Fibroblast of the aortic adventitia (primary cell): ENCODE measurements at regions not wholly inside any gene's neighbourhood (a gene's known extent, or its start where the extent isn't known, plus 50 kb on each side); places are given as distances from the start of the nearest gene placed in this dataset.

Experiments used
- DNase-seq: peaks from one replicate; pipeline ENCODE4 v3.0.0-alpha.2; 2010; ENCODE audit warnings: low read depth
- H3K4me3 ChIP-seq: 2 replicates; pipeline ENCODE4 v1.5.1; 2011; ENCODE audit warnings: low read depth, mild to moderate bottlenecking, control low read depth, low read length, moderate library complexity
- CTCF ChIP-seq: IDR thresholded peaks from 2 replicates; pipeline ENCODE4 v1.5.1; 2011; ENCODE audit warnings: mild to moderate bottlenecking, low read length, control low read depth, inconsistent platforms; ENCODE audit not compliant: insufficient read depth

GRCh38 chr6:134425513-134425912 lies 107.6 kb upstream of the SGK1 start:
- no peak for DNase-seq
- no peak for TF ChIP-seq CTCF
- no peak overlapping the region for H3K4me3 ChIP-seq

- no peak overlapping the region for H3K4me3 ChIP-seq
- TF ChIP-seq CTCF: no peak
- DNase-seq: no peak
Measured at GRCh38 chr6:134424798-134425170, 106.9 kb upstream of the SGK1 start.

GRCh38 chr6:134424165-134424797 lies 106.4 kb upstream of the SGK1 start:
- DNase-seq: peak; percentile 82
- no peak overlapping the region for H3K4me3 ChIP-seq
- TF ChIP-seq CTCF: no peak

GRCh38 chr6:134422426-134423231 lies 104.7 kb upstream of the SGK1 start:
- no peak for TF ChIP-seq CTCF
- DNase-seq: peak; percentile 99
- no peak overlapping the region for H3K4me3 ChIP-seq

GRCh38 chr6:134421501-134421900 lies 103.6 kb upstream of the SGK1 start:
- TF ChIP-seq CTCF: no peak
- peak; percentile 78 for DNase-seq
- H3K4me3 ChIP-seq: no peak overlapping the region

- TF ChIP-seq CTCF: no peak
- peak; percentile 90 for DNase-seq
- H3K4me3 ChIP-seq: no peak overlapping the region
Measured at GRCh38 chr6:134420614-134421181, 102.8 kb upstream of the SGK1 start.
